LNCAP (cell line): ENCODE measurements at regions not wholly inside any gene's neighbourhood (a gene's known extent, or its start where the extent isn't known, plus 50 kb on each side); places are given as distances from the start of the nearest gene placed in this dataset.

Experiments
- TF ChIP-seq, protein P1 (sequence below): fragments of 450-650 bp; IDR thresholded peaks from 2 replicates; pipeline ENCODE4 v1.5.1; 2017; ENCODE audit warnings: mild to moderate bottlenecking

DNA sequence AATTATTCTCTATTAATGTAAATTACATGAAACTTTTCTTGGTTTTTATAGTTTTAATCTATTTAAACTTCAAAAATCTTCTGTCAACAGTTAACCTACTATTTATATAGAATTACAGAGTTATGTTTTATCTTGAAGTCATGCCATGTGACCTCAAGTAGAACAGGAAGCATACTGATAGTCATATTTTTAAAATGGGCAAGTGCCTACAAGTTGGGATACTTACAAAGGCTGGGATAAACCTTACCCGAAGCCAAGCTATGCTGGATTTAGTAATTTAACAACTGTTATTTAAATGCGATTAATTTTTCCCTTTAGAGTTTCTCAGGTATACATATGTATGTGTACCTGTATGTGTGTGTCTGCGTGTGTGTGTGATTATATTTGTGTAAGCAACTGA is 266.9 kb downstream of the RASSF9 start:
- TF ChIP-seq, protein P1, sequence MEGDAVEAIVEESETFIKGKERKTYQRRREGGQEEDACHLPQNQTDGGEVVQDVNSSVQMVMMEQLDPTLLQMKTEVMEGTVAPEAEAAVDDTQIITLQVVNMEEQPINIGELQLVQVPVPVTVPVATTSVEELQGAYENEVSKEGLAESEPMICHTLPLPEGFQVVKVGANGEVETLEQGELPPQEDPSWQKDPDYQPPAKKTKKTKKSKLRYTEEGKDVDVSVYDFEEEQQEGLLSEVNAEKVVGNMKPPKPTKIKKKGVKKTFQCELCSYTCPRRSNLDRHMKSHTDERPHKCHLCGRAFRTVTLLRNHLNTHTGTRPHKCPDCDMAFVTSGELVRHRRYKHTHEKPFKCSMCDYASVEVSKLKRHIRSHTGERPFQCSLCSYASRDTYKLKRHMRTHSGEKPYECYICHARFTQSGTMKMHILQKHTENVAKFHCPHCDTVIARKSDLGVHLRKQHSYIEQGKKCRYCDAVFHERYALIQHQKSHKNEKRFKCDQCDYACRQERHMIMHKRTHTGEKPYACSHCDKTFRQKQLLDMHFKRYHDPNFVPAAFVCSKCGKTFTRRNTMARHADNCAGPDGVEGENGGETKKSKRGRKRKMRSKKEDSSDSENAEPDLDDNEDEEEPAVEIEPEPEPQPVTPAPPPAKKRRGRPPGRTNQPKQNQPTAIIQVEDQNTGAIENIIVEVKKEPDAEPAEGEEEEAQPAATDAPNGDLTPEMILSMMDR: no peak

DNA sequence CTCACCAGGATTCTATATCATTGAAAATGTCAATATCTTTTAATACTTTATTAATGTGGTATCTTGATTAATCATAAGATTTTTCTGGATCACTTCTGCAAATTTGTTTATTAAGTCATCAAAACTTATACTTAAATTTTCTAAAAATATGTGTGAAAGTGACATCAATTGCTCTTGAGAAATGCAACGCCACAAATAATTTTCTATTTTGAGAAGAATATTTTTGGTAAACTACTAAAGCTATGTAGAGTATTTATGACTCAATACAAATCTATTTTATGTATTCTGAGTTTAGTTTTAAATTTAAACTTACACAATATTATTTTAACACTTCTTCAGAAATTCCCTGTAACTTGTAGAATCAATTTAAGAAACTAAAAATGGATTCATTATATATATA is 263.3 kb downstream of the RASSF9 start:
- TF ChIP-seq, protein P1: no peak

DNA sequence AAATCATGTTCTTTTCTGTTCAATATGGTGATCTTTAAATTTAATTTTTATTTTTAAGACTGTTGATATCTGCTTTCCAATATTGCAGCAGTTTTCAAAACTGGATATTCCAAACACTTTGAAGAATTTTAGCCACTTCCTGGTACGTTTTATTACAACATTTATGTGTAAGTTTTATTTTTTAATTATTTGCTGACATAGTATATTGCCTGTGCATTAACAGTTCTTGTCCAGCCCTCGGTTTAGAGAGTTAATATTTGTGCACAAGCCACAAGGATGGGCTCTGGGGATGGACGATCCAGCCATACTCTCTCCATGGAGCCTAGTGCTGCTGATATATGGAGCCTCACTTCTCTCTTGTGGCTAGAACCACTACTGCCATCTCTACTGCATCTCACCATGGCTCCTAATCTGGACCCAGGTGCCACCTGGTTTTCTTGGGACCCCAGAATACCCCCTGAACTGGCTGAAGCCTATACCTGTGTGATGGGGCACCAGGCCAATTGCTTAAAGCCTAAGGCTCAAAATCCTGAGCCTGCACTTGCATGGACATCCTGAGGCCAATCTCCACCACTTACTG is 262.5 kb downstream of the RASSF9 start:
- TF ChIP-seq, protein P1: no peak

DNA sequence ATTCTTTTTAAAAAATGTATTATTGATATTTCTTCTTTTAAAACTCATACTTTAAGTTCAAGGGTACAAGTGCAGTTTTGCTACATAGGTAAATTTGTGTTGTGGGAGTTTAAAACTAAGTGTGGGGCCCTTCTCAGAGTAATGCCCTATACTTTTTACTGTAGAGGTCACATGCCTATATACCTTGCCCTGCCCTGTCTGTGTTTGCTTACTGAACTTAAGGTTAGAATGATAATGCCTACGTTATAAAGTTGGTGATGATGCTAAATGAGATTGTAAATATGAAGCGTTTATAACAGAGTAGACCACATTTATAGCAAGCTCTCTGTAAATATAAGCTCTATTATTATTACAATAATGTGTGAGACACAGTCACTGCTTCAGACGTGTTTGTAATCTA is 261.9 kb downstream of the RASSF9 start:
- TF ChIP-seq, protein P1: no peak

DNA sequence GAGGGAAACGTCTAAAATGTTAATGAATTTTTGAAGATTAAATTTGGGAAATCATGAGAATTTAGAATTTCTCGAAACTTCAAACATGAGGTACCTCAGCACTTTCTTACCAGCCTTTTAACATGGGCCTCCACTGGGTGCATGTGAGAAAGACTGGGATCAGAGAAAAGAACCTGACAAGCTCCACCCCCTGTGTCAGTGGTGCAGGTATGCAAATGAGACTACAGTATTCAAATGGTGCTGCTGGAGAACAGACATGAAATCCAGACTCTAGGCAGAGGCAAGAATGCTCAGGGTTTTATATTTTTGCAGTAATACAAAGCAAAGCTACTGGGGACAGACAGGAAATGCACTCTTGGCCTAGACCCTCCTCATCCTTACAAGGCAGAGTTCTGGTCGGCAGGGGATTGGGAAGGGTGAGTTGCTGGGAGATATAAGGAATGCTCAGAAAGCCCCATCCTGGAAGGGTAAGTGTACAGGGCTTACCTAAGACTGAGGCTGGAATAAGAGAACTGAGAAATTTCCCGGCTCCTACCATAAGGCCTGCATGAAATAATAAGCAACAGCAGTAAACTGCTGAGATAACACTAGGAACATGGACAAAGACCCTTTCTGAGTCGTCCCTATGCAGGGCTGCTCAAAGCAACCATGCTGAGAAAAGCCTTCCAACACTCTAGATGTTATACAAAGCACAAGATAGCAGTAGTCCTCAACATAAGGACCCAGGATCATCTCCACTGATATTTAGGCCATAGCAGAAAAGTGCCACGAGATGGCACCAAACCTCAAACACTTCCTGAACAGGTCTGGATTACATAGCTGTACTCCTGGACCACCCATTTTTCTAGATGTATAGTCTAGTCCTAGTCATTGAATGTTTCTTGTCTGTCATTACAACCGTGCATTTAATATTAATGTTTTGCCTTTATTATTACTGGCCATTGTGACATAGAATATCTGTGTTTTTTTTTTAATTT is 260.8 kb downstream of the RASSF9 start:
- TF ChIP-seq, protein P1: peak; percentile 83

DNA sequence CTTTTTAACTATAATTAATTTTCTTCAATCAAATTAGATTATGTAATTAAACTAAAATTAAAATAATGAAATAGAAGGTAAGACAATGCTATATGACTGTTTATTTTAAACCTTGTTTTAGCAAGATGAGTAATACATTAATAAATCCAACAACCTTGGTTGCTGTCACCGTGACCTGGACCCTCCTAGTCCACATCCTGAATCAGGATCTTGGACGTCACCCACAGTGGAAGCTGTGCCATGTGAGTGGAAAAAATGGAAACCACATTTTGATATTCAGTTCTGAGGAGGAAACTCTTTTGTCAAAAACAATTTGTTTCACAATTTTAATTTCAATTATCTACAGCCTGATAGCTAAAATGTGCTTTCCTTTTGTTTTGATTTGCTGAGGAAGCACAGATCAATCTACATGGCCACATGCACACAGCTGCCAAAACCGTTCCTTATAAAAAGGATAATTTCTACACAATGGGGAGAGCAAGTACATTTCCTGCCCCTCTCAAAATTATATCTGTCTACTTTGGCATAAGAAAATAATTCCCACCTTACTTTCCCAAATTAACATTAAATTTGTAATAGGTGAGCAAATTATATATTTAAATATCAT is 255.5 kb downstream of the RASSF9 start:
- TF ChIP-seq, protein P1: no peak

DNA sequence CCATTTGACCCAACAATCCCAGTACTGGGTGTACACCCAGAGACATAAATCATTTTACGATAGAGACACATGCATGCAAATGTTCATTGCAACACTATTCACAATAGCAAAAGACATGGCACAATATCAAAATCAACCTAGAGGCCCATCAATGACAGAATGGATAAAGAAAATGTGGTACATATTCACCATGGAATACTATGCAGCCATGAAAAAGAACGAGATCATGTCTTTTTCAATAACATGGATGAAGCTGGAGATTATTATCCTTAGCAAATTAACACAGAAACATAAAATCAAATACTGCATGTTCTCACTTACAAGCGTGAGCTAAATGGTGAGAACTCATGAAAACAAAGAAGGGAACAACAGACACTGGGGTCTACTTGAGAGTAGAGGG is 249.1 kb downstream of the RASSF9 start:
- TF ChIP-seq, protein P1: no peak
